ENCODE measurements at regions not wholly inside any gene's neighbourhood (a gene's known extent, or its start where the extent isn't known, plus 50 kb on each side); places are given as distances from the start of the nearest gene placed in this dataset.
A peak's percentile ranks its signal among the peaks of the same experiment; 100 is the strongest.

- no peak for TF ChIP-seq CTCF (conservative IDR thresholded peaks at IDR 0.05; ENCODE audit: low read length)
- DNase-seq (ENCODE audit: low read depth) = peak; percentile 9
- no peak overlapping the region for H3K4me3 ChIP-seq (ENCODE audit: low read length)
Measured at GRCh38 chr2:150572194-150572766, 84.8 kb upstream of the RND3 start.

- DNase-seq (ENCODE audit: low read depth) = peak; percentile 67
- TF ChIP-seq CTCF (conservative IDR thresholded peaks at IDR 0.05; ENCODE audit: low read length) = no peak
- no peak overlapping the region for H3K4me3 ChIP-seq (ENCODE audit: low read length)
Measured at GRCh38 chr2:150571121-150571520, 83.7 kb upstream of the RND3 start.

- no peak for TF ChIP-seq CTCF (conservative IDR thresholded peaks at IDR 0.05; ENCODE audit: low read length)
- no peak overlapping the region for H3K4me3 ChIP-seq (ENCODE audit: low read length)
- DNase-seq (ENCODE audit: low read depth) = peak; percentile 91
Measured at GRCh38 chr2:150570712-150571111, 83.2 kb upstream of the RND3 start.

GRCh38 chr2:150569761-150570160, 82.3 kb upstream of the RND3 start:
- TF ChIP-seq CTCF (conservative IDR thresholded peaks at IDR 0.05; ENCODE audit: low read length) = no peak
- DNase-seq (ENCODE audit: low read depth) = no peak

GRCh38 chr2:150567771-150568301, 80.4 kb upstream of the RND3 start:
- no peak overlapping the region for H3K4me3 ChIP-seq (ENCODE audit: low read length)
- DNase-seq (ENCODE audit: low read depth) = peak; percentile 64
- no peak for TF ChIP-seq CTCF (conservative IDR thresholded peaks at IDR 0.05; ENCODE audit: low read length)

More at GRCh38 chr2:150569761-150570160, 82.3 kb upstream of the RND3 start:
- no peak overlapping the region for H3K4me3 ChIP-seq (ENCODE audit: low read length)

- TF ChIP-seq CTCF (conservative IDR thresholded peaks at IDR 0.05; ENCODE audit: low read length) = no peak
- H3K4me3 ChIP-seq (ENCODE audit: low read length) = no peak overlapping the region
- DNase-seq (ENCODE audit: low read depth) = no peak
Measured at GRCh38 chr2:150566289-150566688, 78.8 kb upstream of the RND3 start.

GRCh38 chr2:150561076-150561475, 73.6 kb upstream of the RND3 start:
- TF ChIP-seq CTCF (conservative IDR thresholded peaks at IDR 0.05; ENCODE audit: low read length) = no peak
- no peak for DNase-seq (ENCODE audit: low read depth)
- H3K4me3 ChIP-seq (ENCODE audit: low read length) = no peak overlapping the region

All from AG10803 (cell line).